Mesothelial cell of epicardium (in vitro differentiated cells): ENCODE measurements at regions not wholly inside any gene's neighbourhood (a gene's known extent, or its start where the extent isn't known, plus 50 kb on each side); places are given as distances from the start of the nearest gene placed in this dataset.

Experiments used
- DNase-seq, 2 experiments: peaks; one replicate each; pipeline ENCODE4 v3.0.0; 2021; ENCODE audit warnings: low spot score in 2 of 2; ENCODE audit not compliant: unreplicated experiment in 2 of 2
- H3K27ac Mint-ChIP-seq: 2 replicates; pipeline ENCODE4 v1.8.0; 2021; ENCODE audit warnings: mixed read lengths
- H3K27me3 Mint-ChIP-seq: 2 replicates; pipeline ENCODE4 v1.8.0; 2021; ENCODE audit warnings: low read depth, mixed read lengths
- H3K36me3 Mint-ChIP-seq: 2 replicates; pipeline ENCODE4 v1.8.0; 2021; ENCODE audit warnings: mixed read lengths
- H3K4me1 Mint-ChIP-seq: 2 replicates; pipeline ENCODE4 v1.8.0; 2021; ENCODE audit warnings: mixed read lengths
- H3K4me3 Mint-ChIP-seq: 2 replicates; pipeline ENCODE4 v1.8.0; 2021; ENCODE audit warnings: mild to moderate bottlenecking, moderate library complexity, mixed read lengths
- H3K9me3 Mint-ChIP-seq: 2 replicates; pipeline ENCODE4 v1.8.0; 2021; ENCODE audit warnings: mixed read lengths
- CTCF ChIP-seq: fragments of 200-600 bp; sonication (generic); IDR thresholded peaks from one replicate; pipeline ENCODE4 v1.5.0; 2021; ENCODE audit warnings: antibody characterized with exemption; ENCODE audit not compliant: unreplicated experiment

- H3K4me3 Mint-ChIP-seq = no peak overlapping the region
- H3K36me3 Mint-ChIP-seq = no peaks in the 10 kb centered on the region
- TF ChIP-seq CTCF = no peak
- H3K27me3 Mint-ChIP-seq = no peaks in the 10 kb centered on the region
- no peak for DNase-seq
- no peak overlapping the region for H3K27ac Mint-ChIP-seq
- H3K4me1 Mint-ChIP-seq = no peaks in the 10 kb centered on the region
- H3K9me3 Mint-ChIP-seq = peaks cover 12% of the 10 kb centered on the region
These were observed 224.9 kb upstream of the VCX3A start for GRCh38 chrX:6759655-6760375.

- Mint-ChIP-seq H3K9me3 (peaks cover 19% of the 10 kb centered on the region), H3K36me3 (no peaks in the 10 kb centered on the region), H3K4me3 (no peak overlapping the region), H3K27me3 (no peaks in the 10 kb centered on the region), H3K27ac (no peak overlapping the region), H3K4me1 (no peaks in the 10 kb centered on the region)
- no peak for DNase-seq
- no peak for TF ChIP-seq CTCF
These were observed 223.3 kb upstream of the VCX3A start for GRCh38 chrX:6758234-6758633.

- no peak for DNase-seq
- TF ChIP-seq CTCF = no peak
- no peak overlapping the region for H3K27ac Mint-ChIP-seq
- peaks cover 19% of the 10 kb centered on the region for H3K9me3 Mint-ChIP-seq
- H3K4me3 Mint-ChIP-seq = no peak overlapping the region
- no peaks in the 10 kb centered on the region for H3K27me3 Mint-ChIP-seq
- no peaks in the 10 kb centered on the region for H3K4me1 Mint-ChIP-seq
- H3K36me3 Mint-ChIP-seq = no peaks in the 10 kb centered on the region
These were observed 222.7 kb upstream of the VCX3A start for GRCh38 chrX:6757631-6758030.

GRCh38 chrX:6748595-6748994 lies 213.7 kb upstream of the VCX3A start:
- no peak for DNase-seq
- no peak for TF ChIP-seq CTCF
- Mint-ChIP-seq H3K9me3 (peaks cover 5% of the 10 kb centered on the region), H3K27me3 (no peaks in the 10 kb centered on the region), H3K4me3 (no peak overlapping the region), H3K4me1 (peaks cover 5% of the 10 kb centered on the region), H3K27ac (no peak overlapping the region), H3K36me3 (no peaks in the 10 kb centered on the region)

- Mint-ChIP-seq H3K9me3 (no peaks in the 10 kb centered on the region), H3K27ac (no peak overlapping the region), H3K27me3 (no peaks in the 10 kb centered on the region), H3K36me3 (no peaks in the 10 kb centered on the region), H3K4me1 (no peaks in the 10 kb centered on the region), H3K4me3 (no peak overlapping the region)
- TF ChIP-seq CTCF = no peak
- DNase-seq = no peak
These were observed 203.9 kb upstream of the VCX3A start for GRCh38 chrX:6738518-6739470.
